Smooth muscle cell (in vitro differentiated cells): ENCODE measurements at regions not wholly inside any gene's neighbourhood (a gene's known extent, or its start where the extent isn't known, plus 50 kb on each side); places are given as distances from the start of the nearest gene placed in this dataset.

ENCODE experiments used
- DNase-seq: peaks from one replicate; lab custom pipeline; 2025; ENCODE audit not compliant: unreplicated experiment; lab: John Stamatoyannopoulos, UW
- H2AFZ ChIP-seq: fragments of 200-600 bp; sonication (generic); 2 replicates; pipeline ENCODE4 v1.6.0; 2016; ENCODE audit warnings: antibody characterized with exemption, low read depth, mild to moderate bottlenecking
- H3F3A ChIP-seq: fragments of 200-600 bp; sonication (generic); 2 replicates; pipeline ENCODE4 v1.6.0; 2017; ENCODE audit warnings: antibody characterized with exemption, low read depth
- H3K27ac ChIP-seq: fragments of 200-600 bp; sonication (generic); 2 replicates; pipeline ENCODE4 v1.5.1; 2016; ENCODE audit warnings: low read depth, mild to moderate bottlenecking
- H3K27me3 ChIP-seq: fragments of 200-600 bp; sonication (generic); 2 replicates; pipeline ENCODE4 v1.6.1; 2016; ENCODE audit warnings: low read depth, mild to moderate bottlenecking
- H3K36me3 ChIP-seq: fragments of 200-600 bp; sonication (generic); 2 replicates; pipeline ENCODE4 v1.5.1; 2016; ENCODE audit warnings: low read depth
- H3K4me1 ChIP-seq: fragments of 200-600 bp; sonication (generic); 2 replicates; pipeline ENCODE4 v1.5.1; 2016; ENCODE audit warnings: low read depth
- H3K4me2 ChIP-seq: fragments of 200-600 bp; sonication (generic); 2 replicates; pipeline ENCODE4 v1.6.0; 2016; ENCODE audit warnings: mild to moderate bottlenecking
- H3K4me3 ChIP-seq: fragments of 200-600 bp; sonication (generic); 2 replicates; pipeline ENCODE4 v1.5.1; 2016; ENCODE audit warnings: mild to moderate bottlenecking
- H3K79me2 ChIP-seq: fragments of 200-600 bp; sonication (generic); 2 replicates; pipeline ENCODE4 v1.6.0; 2016; ENCODE audit warnings: low read depth, mild to moderate bottlenecking
- H3K9ac ChIP-seq: fragments of 200-600 bp; sonication (generic); 2 replicates; pipeline ENCODE4 v1.6.0; 2016; ENCODE audit warnings: low read depth
- H3K9me3 ChIP-seq: fragments of 200-600 bp; sonication (generic); replicated peaks from 2 replicates; pipeline ENCODE4 v1.5.1; 2016; ENCODE audit warnings: low read depth
- H4K20me1 ChIP-seq: fragments of 200-600 bp; sonication (generic); 2 replicates; pipeline ENCODE4 v1.6.0; 2016; ENCODE audit warnings: low read depth
- CTCF ChIP-seq: fragments of 200-600 bp; sonication (generic); IDR thresholded peaks from 2 replicates; pipeline ENCODE4 v1.5.1; 2017; ENCODE audit warnings: borderline replicate concordance, mild to moderate bottlenecking, antibody characterized with exemption; ENCODE audit not compliant: insufficient read depth, poor library complexity, severe bottlenecking
- WGBS: methylation state at CpG from one replicate; pipeline ENCODE4 v1.1.7; 2016; ENCODE audit warnings: low lambda C conversion rate; 5-methylcytosine and 5-hydroxymethylcytosine counted together

- DNase-seq = no peak
- Histone ChIP-seq H3K79me2 (no peaks in the 10 kb centered on the region), H3K9me3 (no peaks in the 10 kb centered on the region)
These were observed 123.7 kb upstream of the GSC start for GRCh38 chr14:94893411-94894160.

GRCh38 chr14:94890785-94891184 is 120.9 kb upstream of the GSC start:
- Histone ChIP-seq H3K9me3 (no peaks in the 10 kb centered on the region), H3F3A (no peaks in the 10 kb centered on the region), H3K4me3 (no peak overlapping the region), H3K4me1 (no peaks in the 10 kb centered on the region), H3K4me2 (no peak overlapping the region), H3K27ac (no peak overlapping the region), H3K27me3 (no peaks in the 10 kb centered on the region), H2AFZ (no peak overlapping the region), H3K79me2 (no peaks in the 10 kb centered on the region), H3K9ac (no peak overlapping the region), H4K20me1 (no peaks in the 10 kb centered on the region), H3K36me3 (no peaks in the 10 kb centered on the region)
- TF ChIP-seq CTCF = no peak
- 87% methylated on average over 5 of the region's 6 CpGs for WGBS
- DNase-seq = no peak

More at GRCh38 chr14:94893411-94894160, 123.7 kb upstream of the GSC start:
- H3K27me3 ChIP-seq = no peaks in the 10 kb centered on the region
- no peak overlapping the region for H2AFZ ChIP-seq
- H3K4me1 ChIP-seq = no peaks in the 10 kb centered on the region
- no peaks in the 10 kb centered on the region for H3K36me3 ChIP-seq
- no peaks in the 10 kb centered on the region for H3F3A ChIP-seq
- no peak overlapping the region for H3K4me3 ChIP-seq
- H3K4me2 ChIP-seq = no peak overlapping the region
- no peaks in the 10 kb centered on the region for H4K20me1 ChIP-seq
- no peak for TF ChIP-seq CTCF
- no peak overlapping the region for H3K27ac ChIP-seq
- H3K9ac ChIP-seq = no peak overlapping the region
- 88% methylated on average over 17 of the region's 17 CpGs for WGBS

GRCh38 chr14:94889520-94890312 is 119.8 kb upstream of the GSC start:
- H2AFZ ChIP-seq = no peak overlapping the region
- no peaks in the 10 kb centered on the region for H3K9me3 ChIP-seq
- no peak for TF ChIP-seq CTCF

More at GRCh38 chr14:94889520-94890312, 119.8 kb upstream of the GSC start:
- H3K9ac ChIP-seq = no peak overlapping the region
- H3F3A ChIP-seq = no peaks in the 10 kb centered on the region
- WGBS = 93% methylated on average over 6 of the region's 6 CpGs
- no peak overlapping the region for H3K4me3 ChIP-seq
- H3K36me3 ChIP-seq = no peaks in the 10 kb centered on the region
- no peaks in the 10 kb centered on the region for H3K27me3 ChIP-seq
- no peaks in the 10 kb centered on the region for H3K79me2 ChIP-seq
- H3K27ac ChIP-seq = no peak overlapping the region
- no peak overlapping the region for H3K4me2 ChIP-seq
- H4K20me1 ChIP-seq = no peaks in the 10 kb centered on the region
- no peak for DNase-seq
- no peaks in the 10 kb centered on the region for H3K4me1 ChIP-seq
